ENCODE measurements at regions not wholly inside any gene's neighbourhood (a gene's known extent, or its start where the extent isn't known, plus 50 kb on each side); places are given as distances from the start of the nearest gene placed in this dataset.

DNA sequence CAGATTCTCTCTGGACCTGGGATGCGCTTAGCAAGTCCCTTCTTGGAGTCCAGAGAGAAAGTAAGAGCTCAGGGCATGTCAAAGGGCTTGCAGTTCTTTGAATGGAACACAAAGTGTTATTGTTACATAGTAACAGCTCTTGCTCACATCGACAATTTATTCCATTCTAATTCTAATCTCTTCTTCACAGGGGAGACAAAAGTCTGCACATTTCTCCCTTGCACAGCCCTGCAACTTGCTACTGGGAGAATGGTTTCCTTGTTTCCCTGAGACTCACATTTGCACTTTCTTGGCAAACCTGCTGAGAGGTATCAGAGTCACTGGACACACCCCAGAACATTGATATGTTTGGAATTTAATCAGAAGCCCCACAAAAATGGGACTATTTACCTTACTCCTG, 209.9 kb upstream of the IGF1 start:
- in situ Hi-C loops (cut with HindIII; ENCODE audit: low pct_unique_long_range_greater_than_20kb, low sequenced_read_pairs), result no loop called here
- H3K27ac ChIP-seq (ENCODE audit: low read length), result no peak overlapping the region
- ChIA-PET CTCF (no interaction called here), POLR2A (no interaction called here)
- H3K36me3 ChIP-seq (ENCODE audit: control insufficient read depth, insufficient read depth, low read length), result no peaks in the 10 kb centered on the region
- TF ChIP-seq, protein P1, sequence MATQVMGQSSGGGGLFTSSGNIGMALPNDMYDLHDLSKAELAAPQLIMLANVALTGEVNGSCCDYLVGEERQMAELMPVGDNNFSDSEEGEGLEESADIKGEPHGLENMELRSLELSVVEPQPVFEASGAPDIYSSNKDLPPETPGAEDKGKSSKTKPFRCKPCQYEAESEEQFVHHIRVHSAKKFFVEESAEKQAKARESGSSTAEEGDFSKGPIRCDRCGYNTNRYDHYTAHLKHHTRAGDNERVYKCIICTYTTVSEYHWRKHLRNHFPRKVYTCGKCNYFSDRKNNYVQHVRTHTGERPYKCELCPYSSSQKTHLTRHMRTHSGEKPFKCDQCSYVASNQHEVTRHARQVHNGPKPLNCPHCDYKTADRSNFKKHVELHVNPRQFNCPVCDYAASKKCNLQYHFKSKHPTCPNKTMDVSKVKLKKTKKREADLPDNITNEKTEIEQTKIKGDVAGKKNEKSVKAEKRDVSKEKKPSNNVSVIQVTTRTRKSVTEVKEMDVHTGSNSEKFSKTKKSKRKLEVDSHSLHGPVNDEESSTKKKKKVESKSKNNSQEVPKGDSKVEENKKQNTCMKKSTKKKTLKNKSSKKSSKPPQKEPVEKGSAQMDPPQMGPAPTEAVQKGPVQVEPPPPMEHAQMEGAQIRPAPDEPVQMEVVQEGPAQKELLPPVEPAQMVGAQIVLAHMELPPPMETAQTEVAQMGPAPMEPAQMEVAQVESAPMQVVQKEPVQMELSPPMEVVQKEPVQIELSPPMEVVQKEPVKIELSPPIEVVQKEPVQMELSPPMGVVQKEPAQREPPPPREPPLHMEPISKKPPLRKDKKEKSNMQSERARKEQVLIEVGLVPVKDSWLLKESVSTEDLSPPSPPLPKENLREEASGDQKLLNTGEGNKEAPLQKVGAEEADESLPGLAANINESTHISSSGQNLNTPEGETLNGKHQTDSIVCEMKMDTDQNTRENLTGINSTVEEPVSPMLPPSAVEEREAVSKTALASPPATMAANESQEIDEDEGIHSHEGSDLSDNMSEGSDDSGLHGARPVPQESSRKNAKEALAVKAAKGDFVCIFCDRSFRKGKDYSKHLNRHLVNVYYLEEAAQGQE (IDR thresholded peaks at IDR 0.05; ENCODE audit: insufficient read depth in 1 of 2, low read depth in 2 of 2, low read length in 1 of 2), result no peak
- TF ChIP-seq, protein P2, sequence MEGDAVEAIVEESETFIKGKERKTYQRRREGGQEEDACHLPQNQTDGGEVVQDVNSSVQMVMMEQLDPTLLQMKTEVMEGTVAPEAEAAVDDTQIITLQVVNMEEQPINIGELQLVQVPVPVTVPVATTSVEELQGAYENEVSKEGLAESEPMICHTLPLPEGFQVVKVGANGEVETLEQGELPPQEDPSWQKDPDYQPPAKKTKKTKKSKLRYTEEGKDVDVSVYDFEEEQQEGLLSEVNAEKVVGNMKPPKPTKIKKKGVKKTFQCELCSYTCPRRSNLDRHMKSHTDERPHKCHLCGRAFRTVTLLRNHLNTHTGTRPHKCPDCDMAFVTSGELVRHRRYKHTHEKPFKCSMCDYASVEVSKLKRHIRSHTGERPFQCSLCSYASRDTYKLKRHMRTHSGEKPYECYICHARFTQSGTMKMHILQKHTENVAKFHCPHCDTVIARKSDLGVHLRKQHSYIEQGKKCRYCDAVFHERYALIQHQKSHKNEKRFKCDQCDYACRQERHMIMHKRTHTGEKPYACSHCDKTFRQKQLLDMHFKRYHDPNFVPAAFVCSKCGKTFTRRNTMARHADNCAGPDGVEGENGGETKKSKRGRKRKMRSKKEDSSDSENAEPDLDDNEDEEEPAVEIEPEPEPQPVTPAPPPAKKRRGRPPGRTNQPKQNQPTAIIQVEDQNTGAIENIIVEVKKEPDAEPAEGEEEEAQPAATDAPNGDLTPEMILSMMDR (IDR thresholded peaks at IDR 0.05), result no peak
- no peak for TF ChIP-seq POLR2AphosphoS5 (IDR thresholded peaks at IDR 0.05; ENCODE audit: low read depth, low read length)
- TF ChIP-seq SIN3A (IDR thresholded peaks at IDR 0.05; ENCODE audit: borderline replicate concordance, insufficient read depth, low read depth, low read length), result no peak
- TF ChIP-seq TCF7L2 (IDR thresholded peaks at IDR 0.05; ENCODE audit: low read depth, low read length), result no peak
- DNase-seq (ENCODE audit: low read depth, low spot score), result no peak
- H3K4me1 ChIP-seq (ENCODE audit: control insufficient read depth, insufficient read depth, low read length), result no peaks in the 10 kb centered on the region
- no peak overlapping the region for H3K4me3 ChIP-seq (ENCODE audit: low read depth in 2 of 2, low read length in 2 of 2)
- intact Hi-C loops (cut with micrococcal nuclease; ENCODE audit: unreplicated experiment), result no loop called here
- H3K27me3 ChIP-seq (ENCODE audit: control insufficient read depth, insufficient read depth, low read length), result no peaks in the 10 kb centered on the region
- BruUV-seq (replicated peaks), result no TSS peak
- H3K9me3 ChIP-seq (ENCODE audit: control insufficient read depth, insufficient read depth, low read depth, low read length), result no peaks in the 10 kb centered on the region
- ATAC-seq, result no peak

DNA sequence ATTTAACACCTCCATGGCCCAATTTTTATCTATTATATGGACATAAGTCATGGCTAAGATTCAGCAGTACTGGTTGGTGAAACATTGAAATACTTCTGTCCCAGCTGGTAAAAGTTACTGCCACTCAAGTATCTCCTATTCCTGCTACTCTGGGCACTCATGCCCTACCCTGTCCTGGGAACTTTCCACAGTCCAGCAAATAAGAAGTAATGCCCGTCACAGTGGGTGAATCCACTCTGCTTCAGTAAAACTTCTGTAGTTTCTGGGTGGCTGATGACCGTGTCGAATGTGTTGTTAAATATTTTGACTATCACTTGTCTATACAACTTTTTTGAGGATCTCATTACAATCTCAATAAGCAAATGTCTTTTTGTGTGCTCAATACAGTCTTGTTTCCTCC, 209.3 kb upstream of the IGF1 start:
- TF ChIP-seq TCF7L2 (IDR thresholded peaks at IDR 0.05; ENCODE audit: low read depth, low read length), result no peak
- TF ChIP-seq, protein P2 (IDR thresholded peaks at IDR 0.05), result no peak
- TF ChIP-seq, protein P1 (IDR thresholded peaks at IDR 0.05; ENCODE audit: insufficient read depth in 1 of 2, low read depth in 2 of 2, low read length in 1 of 2), result no peak
- no peak for TF ChIP-seq POLR2AphosphoS5 (IDR thresholded peaks at IDR 0.05; ENCODE audit: low read depth, low read length)
- TF ChIP-seq SIN3A (IDR thresholded peaks at IDR 0.05; ENCODE audit: borderline replicate concordance, insufficient read depth, low read depth, low read length), result no peak
- no peaks in the 10 kb centered on the region for H3K9me3 ChIP-seq (ENCODE audit: control insufficient read depth, insufficient read depth, low read depth, low read length)
- DNase-seq (ENCODE audit: low read depth, low spot score) (no peak), ATAC-seq (no peak)
- CTCF ChIA-PET, result no interaction called here
- H3K4me3 ChIP-seq (ENCODE audit: low read depth in 2 of 2, low read length in 2 of 2), result no peak overlapping the region
- in situ Hi-C loops (cut with HindIII; ENCODE audit: low pct_unique_long_range_greater_than_20kb, low sequenced_read_pairs) (no loop called here), intact Hi-C loops (cut with micrococcal nuclease; ENCODE audit: unreplicated experiment) (no loop called here)
- no TSS peak for BruUV-seq (replicated peaks)
- no peak overlapping the region for H3K27ac ChIP-seq (ENCODE audit: low read length)
- H3K27me3 ChIP-seq (ENCODE audit: control insufficient read depth, insufficient read depth, low read length), result no peaks in the 10 kb centered on the region
- no peaks in the 10 kb centered on the region for H3K36me3 ChIP-seq (ENCODE audit: control insufficient read depth, insufficient read depth, low read length)
- no peaks in the 10 kb centered on the region for H3K4me1 ChIP-seq (ENCODE audit: control insufficient read depth, insufficient read depth, low read length)
- POLR2A ChIA-PET, result no interaction called here
